ENCODE measurements at regions not wholly inside any gene's neighbourhood (a gene's known extent, or its start where the extent isn't known, plus 50 kb on each side); places are given as distances from the start of the nearest gene placed in this dataset.

GRCh38 chr9:102768002-102768401 is 227.1 kb upstream of the CYLC2 start:
- TF ChIP-seq TAF1 (IDR thresholded peaks at IDR 0.05; ENCODE audit: low read depth, low read length): no peak
- no peak for TF ChIP-seq POLR2AphosphoS5 (IDR thresholded peaks at IDR 0.05; ENCODE audit: low read depth, low read length)
- no peak for TF ChIP-seq POLR2A (IDR thresholded peaks at IDR 0.05; ENCODE audit: low read depth, low read length)
- TF ChIP-seq POU2F2 (IDR thresholded peaks at IDR 0.05; ENCODE audit: low read depth, low read length): no peak
- no peak for TF ChIP-seq SPI1 (IDR thresholded peaks at IDR 0.05; ENCODE audit: low read depth, low read length)
- no peak for TF ChIP-seq PAX5 (IDR thresholded peaks at IDR 0.05; ENCODE audit: insufficient read depth, low read length, severe bottlenecking)

Measured in GM12891 (cell line).